ENCODE measurements at regions not wholly inside any gene's neighbourhood (a gene's known extent, or its start where the extent isn't known, plus 50 kb on each side); places are given as distances from the start of the nearest gene placed in this dataset.

DNA sequence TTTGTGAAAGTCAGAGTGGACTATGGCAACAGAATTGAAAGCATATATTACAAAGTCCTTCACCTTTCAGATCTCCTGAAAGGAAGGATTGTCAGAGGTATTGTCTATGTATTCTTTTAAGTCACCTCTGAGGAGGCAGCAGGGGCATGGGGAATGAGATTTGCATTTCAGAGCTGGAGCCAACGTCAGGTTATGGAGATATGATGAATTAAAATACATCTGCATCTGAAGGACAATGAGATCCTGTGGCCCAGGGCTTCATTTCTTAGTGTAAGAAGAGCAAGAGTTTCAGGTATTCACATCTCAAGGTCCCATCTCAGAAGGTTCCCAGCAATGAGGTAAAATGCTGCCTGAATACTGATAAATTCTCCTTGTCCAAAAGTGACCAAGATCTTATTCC lies 695.8 kb downstream of the TUSC7 start:
- Mint-ChIP-seq H3K27ac (no peak overlapping the region), H3K4me1 (no peaks in the 10 kb centered on the region), H3K27me3 (no peaks in the 10 kb centered on the region), H3K4me3 (no peak overlapping the region), H3K36me3 (ENCODE audit: low read depth) (no peaks in the 10 kb centered on the region)
- ATAC-seq = no peak
- no peak for DNase-seq
- no peaks in the 10 kb centered on the region for H3K9me3 ChIP-seq (ENCODE audit: control insufficient read depth, low read length, poor library complexity, severe bottlenecking)

DNA sequence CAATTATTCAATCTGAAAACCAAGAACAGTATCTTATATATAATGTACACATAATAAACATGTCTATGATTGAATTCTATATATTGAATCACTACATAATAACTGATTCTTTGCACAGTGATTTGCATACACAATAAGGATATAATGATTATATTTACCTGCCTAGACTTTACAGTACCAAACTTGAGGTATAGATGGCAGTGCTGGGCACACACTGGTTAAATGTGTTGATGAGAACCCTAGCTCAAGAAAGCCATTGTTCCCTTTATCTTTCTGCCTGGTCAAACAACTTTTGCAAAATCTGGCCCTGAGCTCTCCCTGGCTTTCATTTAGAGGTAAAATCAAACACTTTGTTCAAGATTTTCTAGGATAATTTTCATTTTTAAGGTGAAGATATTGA lies 697.7 kb downstream of the TUSC7 start:
- no peaks in the 10 kb centered on the region for H3K27me3 Mint-ChIP-seq
- H3K36me3 Mint-ChIP-seq (ENCODE audit: low read depth) = no peaks in the 10 kb centered on the region
- ATAC-seq (no peak), DNase-seq (no peak)
- H3K9me3 ChIP-seq (ENCODE audit: control insufficient read depth, low read length, poor library complexity, severe bottlenecking) = no peaks in the 10 kb centered on the region
- H3K4me1 Mint-ChIP-seq = no peaks in the 10 kb centered on the region
- H3K4me3 Mint-ChIP-seq = no peak overlapping the region
- no peak overlapping the region for H3K27ac Mint-ChIP-seq

DNA sequence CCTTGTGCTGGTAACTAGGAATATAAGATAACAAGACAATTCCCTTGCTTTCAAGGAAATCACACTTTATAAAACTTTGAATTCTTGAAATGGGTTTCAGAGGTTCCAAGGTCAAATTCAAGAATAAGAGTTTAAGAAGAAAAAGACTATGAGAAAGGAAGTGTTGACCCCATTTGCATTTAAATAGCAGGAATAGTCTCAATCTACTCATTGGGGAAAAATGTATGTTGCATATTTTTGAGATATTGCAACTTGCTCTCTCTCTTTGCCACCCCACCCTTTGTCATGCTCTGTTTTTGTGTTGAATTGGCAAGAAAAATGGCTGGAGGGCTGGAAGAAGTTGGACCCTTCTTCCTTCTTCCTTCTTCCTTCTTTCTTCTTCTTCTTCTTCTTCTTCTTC lies 699.2 kb downstream of the TUSC7 start:
- Mint-ChIP-seq H3K27me3 (no peaks in the 10 kb centered on the region), H3K4me3 (no peak overlapping the region), H3K4me1 (no peaks in the 10 kb centered on the region), H3K27ac (no peak overlapping the region), H3K36me3 (ENCODE audit: low read depth) (no peaks in the 10 kb centered on the region)
- no peak for DNase-seq
- ATAC-seq = no peak
- H3K9me3 ChIP-seq (ENCODE audit: control insufficient read depth, low read length, poor library complexity, severe bottlenecking) = no peaks in the 10 kb centered on the region

DNA sequence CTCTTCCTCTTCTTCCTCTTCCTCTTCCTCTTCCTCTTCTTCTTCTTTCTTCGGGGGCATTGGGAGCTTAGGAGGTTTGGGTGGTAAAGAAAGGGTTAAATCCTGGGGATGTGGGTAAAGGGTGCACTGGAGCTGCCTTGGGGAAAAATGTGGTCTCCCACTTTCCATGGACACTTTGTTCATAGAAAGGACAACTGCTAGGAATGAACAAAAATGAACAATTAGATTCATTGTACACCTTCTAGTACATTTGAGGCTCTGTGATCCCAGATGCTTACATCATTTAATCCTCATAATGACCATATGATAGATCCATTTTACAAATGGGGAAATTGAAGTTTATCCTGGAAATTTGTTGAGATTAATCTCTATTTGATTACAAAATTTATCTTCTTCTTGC lies 699.7 kb downstream of the TUSC7 start:
- no peaks in the 10 kb centered on the region for H3K4me1 Mint-ChIP-seq
- ATAC-seq = no peak

DNA sequence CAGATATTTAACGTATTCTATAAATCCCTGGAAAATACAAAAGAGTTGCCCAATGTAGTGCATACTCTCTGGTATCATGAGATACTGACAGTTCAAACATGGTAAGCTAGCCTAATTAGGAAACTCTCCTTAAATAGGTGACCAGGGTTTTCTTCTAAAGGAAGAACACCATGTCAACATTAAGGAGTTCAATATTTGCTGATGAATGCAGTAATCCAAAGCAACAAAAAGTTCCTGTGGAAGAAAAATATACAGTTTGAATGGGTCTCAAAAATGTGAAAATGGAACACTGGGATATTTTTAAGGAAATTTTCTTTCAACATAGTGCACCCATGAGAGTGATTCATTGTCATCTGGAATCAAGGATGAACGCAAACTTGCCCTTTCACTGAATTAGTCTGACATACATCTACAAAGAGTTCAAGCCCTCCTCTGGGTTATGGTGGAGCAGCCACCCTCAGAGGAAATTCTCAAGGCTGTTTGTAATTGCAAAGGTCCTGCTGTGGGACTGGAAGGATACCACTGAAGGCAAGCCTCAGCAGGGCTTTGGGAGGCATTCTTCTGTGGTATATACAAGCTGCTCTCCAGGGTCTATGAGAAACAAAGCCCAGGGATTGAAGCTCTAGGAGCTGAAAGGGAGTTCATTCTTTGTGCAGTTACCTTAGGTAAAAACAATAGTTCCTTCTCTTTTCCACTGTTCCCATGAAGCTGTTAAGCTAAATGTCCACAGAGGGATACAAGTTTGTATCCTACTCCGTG lies 700.3 kb downstream of the TUSC7 start:
- no peaks in the 10 kb centered on the region for H3K4me1 Mint-ChIP-seq
- H3K9me3 ChIP-seq (ENCODE audit: control insufficient read depth, low read length, poor library complexity, severe bottlenecking) = no peaks in the 10 kb centered on the region
- ATAC-seq = no peak
- no peaks in the 10 kb centered on the region for H3K36me3 Mint-ChIP-seq (ENCODE audit: low read depth)
- H3K27me3 Mint-ChIP-seq = no peaks in the 10 kb centered on the region
- H3K27ac Mint-ChIP-seq = no peak overlapping the region
- no peak for DNase-seq
- H3K4me3 Mint-ChIP-seq = no peak overlapping the region

More for the DNA sequence above, 699.7 kb downstream of the TUSC7 start:
- Mint-ChIP-seq H3K27me3 (no peaks in the 10 kb centered on the region), H3K36me3 (ENCODE audit: low read depth) (no peaks in the 10 kb centered on the region), H3K27ac (no peak overlapping the region), H3K4me3 (no peak overlapping the region)
- DNase-seq = no peak
- no peaks in the 10 kb centered on the region for H3K9me3 ChIP-seq (ENCODE audit: control insufficient read depth, low read length, poor library complexity, severe bottlenecking)

DNA sequence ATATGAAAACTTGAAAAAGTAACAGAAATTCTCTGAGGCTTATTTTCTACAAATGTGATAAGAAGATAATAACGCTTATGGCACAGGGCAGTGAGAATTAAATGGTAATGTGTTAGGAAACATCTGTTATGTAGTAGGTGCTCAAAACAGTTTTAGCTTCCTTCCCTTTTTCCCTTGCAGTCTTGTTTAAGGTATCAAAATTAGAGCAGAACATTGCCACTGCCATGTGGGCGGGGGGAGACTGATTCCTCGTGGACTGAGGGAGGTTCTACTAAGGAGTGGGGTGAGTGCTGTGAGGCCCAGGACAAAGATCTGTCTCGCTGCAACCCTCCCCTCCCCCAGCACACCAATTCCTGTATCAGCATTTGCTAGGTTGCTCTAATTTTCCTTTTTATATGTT lies 702.4 kb downstream of the TUSC7 start:
- ATAC-seq (no peak), DNase-seq (no peak)
- no peaks in the 10 kb centered on the region for H3K27me3 Mint-ChIP-seq
- no peaks in the 10 kb centered on the region for H3K4me1 Mint-ChIP-seq
- no peaks in the 10 kb centered on the region for H3K9me3 ChIP-seq (ENCODE audit: control insufficient read depth, low read length, poor library complexity, severe bottlenecking)
- H3K36me3 Mint-ChIP-seq (ENCODE audit: low read depth) = no peaks in the 10 kb centered on the region
- no peak overlapping the region for H3K27ac Mint-ChIP-seq
- no peak overlapping the region for H3K4me3 Mint-ChIP-seq

DNA sequence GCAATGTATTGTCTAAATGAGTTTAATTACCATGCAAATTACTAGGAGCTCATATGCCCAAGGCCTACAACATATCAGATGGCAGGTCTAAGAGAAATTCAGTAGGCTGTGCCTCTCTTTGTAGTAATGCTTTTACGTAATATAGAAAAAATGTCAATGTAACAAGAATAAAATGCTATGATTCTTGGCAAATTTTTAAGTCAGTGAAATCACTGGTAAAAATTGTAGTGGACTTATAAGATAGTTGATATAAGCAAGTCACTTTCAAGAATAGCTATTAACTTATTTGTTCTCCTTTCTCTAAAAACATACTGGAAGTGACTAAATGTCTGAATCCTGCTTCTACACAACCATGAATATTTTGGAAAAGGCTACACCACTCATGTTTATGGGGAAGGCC lies 707.8 kb downstream of the TUSC7 start:
- DNase-seq (no peak), ATAC-seq (no peak)
- Mint-ChIP-seq H3K27me3 (no peaks in the 10 kb centered on the region), H3K4me1 (no peaks in the 10 kb centered on the region), H3K4me3 (no peak overlapping the region), H3K36me3 (ENCODE audit: low read depth) (no peaks in the 10 kb centered on the region), H3K27ac (no peak overlapping the region)
- H3K9me3 ChIP-seq (ENCODE audit: control insufficient read depth, low read length, poor library complexity, severe bottlenecking) = no peaks in the 10 kb centered on the region

DNA sequence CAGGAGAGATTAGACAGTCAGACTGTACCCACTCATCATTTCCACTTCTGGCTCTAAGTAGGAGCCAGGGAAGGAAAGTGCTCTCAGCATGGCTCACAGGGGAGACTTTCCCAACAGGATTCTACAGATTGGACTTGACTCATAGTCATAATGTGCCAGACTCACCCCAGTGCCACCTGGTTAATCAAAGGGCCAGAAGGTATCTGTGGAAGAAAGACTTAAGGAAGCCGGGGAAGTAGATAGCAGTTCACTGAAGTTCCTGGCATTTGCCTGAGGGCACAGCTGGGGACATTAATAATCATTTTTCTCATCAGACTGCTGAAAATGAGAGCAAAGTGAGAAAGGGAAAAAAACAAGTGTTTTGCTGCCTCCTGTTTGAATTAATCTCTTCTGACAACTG lies 717.5 kb downstream of the TUSC7 start:
- no peak for DNase-seq

DNA sequence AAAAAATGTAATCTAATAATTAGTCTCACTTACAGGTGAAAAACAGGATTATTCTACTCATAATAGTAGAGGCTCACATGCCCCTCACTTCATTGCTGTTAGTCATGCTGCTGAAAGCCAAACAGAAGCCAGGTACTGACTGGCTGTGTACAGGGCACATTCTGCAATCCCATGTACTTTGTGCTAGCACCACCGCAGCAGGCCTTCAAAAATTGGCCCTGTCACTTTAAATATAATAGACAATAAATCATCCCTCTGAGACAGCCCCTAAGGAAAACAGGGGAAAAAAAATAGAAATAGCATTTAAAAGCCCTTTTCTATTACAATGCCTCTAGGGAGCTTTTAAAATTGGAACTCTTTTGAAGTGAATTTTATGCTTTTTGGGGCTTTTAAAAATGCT lies 723.8 kb downstream of the TUSC7 start:
- DNase-seq = no peak
- no peak for ATAC-seq
- H3K4me1 Mint-ChIP-seq = no peaks in the 10 kb centered on the region
- H3K27ac Mint-ChIP-seq = no peak overlapping the region
- H3K9me3 ChIP-seq (ENCODE audit: control insufficient read depth, low read length, poor library complexity, severe bottlenecking) = no peaks in the 10 kb centered on the region
- no peak overlapping the region for H3K4me3 Mint-ChIP-seq
- H3K27me3 Mint-ChIP-seq = no peaks in the 10 kb centered on the region
- H3K36me3 Mint-ChIP-seq (ENCODE audit: low read depth) = no peaks in the 10 kb centered on the region

More for the DNA sequence above, 717.5 kb downstream of the TUSC7 start:
- no peaks in the 10 kb centered on the region for H3K9me3 ChIP-seq (ENCODE audit: control insufficient read depth, low read length, poor library complexity, severe bottlenecking)
- no peak for ATAC-seq
- Mint-ChIP-seq H3K27me3 (no peaks in the 10 kb centered on the region), H3K27ac (no peak overlapping the region), H3K4me1 (no peaks in the 10 kb centered on the region), H3K4me3 (no peak overlapping the region), H3K36me3 (ENCODE audit: low read depth) (no peaks in the 10 kb centered on the region)

DNA sequence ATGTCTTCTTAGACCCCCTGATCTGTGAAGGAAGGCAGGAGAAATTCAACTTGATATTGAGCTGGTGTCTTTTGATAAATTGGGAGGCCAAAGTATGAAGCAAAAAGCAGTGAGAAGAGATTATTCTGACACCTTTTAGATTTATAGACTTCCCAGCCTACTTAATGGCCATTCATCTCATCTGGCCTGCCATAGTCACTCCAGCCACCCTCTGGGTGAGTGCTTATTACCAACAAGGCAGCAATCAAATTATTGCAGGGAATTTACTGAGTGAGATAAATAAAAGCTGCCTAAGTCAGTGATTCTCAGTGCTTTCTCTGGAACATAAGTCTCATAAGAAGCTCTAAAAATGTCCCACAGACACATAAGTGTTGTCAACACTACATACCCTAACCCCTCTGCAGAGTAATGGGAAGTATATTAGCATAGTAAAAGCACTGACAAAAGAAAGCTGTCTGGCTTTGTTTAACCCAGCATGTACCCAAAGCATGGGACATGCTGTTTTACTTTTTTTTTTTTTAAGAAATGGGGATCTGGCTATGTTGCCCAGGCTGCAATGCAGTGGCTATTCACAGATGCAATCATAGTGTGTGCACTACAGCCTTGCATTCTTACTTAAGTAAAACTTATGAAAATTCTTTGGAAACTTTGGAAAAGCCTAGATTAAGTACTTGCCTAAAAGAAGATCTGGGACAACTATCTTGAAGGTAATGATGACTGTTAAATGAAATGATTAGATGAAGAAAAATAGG lies 725.3 kb downstream of the TUSC7 start:
- no peak for ATAC-seq

DNA sequence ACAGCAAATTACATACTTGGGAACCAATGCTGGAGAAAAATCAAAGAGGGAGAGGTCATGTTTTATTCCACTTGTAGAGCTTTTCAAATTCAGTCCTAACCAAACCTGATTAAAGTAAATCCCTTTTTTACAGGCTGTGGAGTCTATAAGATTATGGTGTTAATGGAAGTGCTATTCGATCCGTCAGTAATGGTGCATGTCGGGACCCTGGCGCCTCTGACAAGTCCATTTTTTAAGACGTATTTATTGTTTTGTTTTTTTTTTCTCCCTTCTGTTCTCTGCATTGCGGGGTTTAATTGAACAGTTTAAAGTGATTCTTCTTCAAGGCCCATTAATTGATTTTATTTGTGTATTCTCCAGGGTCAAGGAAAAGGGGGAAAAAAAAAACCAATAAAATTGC lies 725.9 kb downstream of the TUSC7 start:
- Mint-ChIP-seq H3K36me3 (ENCODE audit: low read depth) (no peaks in the 10 kb centered on the region), H3K4me1 (no peaks in the 10 kb centered on the region), H3K27me3 (no peaks in the 10 kb centered on the region), H3K4me3 (no peak overlapping the region), H3K27ac (no peak overlapping the region)
- H3K9me3 ChIP-seq (ENCODE audit: control insufficient read depth, low read length, poor library complexity, severe bottlenecking) = no peaks in the 10 kb centered on the region
- ATAC-seq (no peak), DNase-seq (no peak)

More for the DNA sequence above, 725.3 kb downstream of the TUSC7 start:
- Mint-ChIP-seq H3K4me1 (no peaks in the 10 kb centered on the region), H3K4me3 (no peak overlapping the region), H3K27me3 (no peaks in the 10 kb centered on the region), H3K36me3 (ENCODE audit: low read depth) (no peaks in the 10 kb centered on the region), H3K27ac (no peak overlapping the region)
- no peaks in the 10 kb centered on the region for H3K9me3 ChIP-seq (ENCODE audit: control insufficient read depth, low read length, poor library complexity, severe bottlenecking)
- DNase-seq = no peak

DNA sequence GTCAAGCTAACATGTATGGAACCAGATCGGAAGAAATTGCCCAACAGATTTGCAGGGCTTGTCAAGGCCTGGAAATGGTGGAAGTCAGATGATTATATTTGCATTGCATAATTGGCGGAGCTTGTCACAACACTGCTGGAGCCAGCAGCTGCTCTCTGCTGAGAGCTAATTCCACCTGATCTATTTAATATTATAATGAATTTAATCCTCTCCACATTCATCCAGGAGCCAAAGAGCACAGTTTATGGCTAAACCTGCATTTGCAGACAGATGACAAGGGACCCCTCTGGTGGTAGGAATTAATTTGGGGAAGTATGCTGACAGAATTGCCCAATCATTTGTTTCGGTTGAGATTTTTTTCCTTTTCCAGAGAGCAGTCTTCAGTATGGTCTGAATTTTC lies 730.2 kb downstream of the TUSC7 start:
- ATAC-seq (no peak), DNase-seq (no peak)
- H3K27ac Mint-ChIP-seq = no peak overlapping the region
- no peaks in the 10 kb centered on the region for H3K27me3 Mint-ChIP-seq
- H3K4me1 Mint-ChIP-seq = no peaks in the 10 kb centered on the region
- no peak overlapping the region for H3K4me3 Mint-ChIP-seq
- H3K36me3 Mint-ChIP-seq (ENCODE audit: low read depth) = no peaks in the 10 kb centered on the region
- H3K9me3 ChIP-seq (ENCODE audit: control insufficient read depth, low read length, poor library complexity, severe bottlenecking) = no peaks in the 10 kb centered on the region

DNA sequence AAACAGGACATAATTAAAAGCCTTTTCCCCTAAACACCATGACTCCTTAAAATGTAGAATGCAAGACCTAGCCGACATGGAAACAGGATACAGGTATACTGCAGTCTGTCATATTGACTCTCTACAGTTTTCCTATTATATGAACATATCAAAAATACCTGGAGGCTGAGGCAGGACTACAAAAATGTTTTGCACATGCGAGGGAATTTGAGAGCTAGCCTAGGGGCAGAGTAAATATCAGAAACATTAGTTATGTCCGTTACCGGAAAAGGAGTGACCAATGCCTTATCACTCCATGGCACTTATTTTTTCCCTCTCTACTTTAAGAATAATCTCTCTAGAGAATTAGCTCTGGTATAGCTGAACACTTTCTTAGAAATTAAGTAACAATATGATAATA lies 732.3 kb downstream of the TUSC7 start:
- ATAC-seq = no peak
- H3K4me1 Mint-ChIP-seq = no peaks in the 10 kb centered on the region
- no peaks in the 10 kb centered on the region for H3K27me3 Mint-ChIP-seq
- DNase-seq = no peak
- H3K36me3 Mint-ChIP-seq (ENCODE audit: low read depth) = no peaks in the 10 kb centered on the region
- no peak overlapping the region for H3K27ac Mint-ChIP-seq
- no peak overlapping the region for H3K4me3 Mint-ChIP-seq
- H3K9me3 ChIP-seq (ENCODE audit: control insufficient read depth, low read length, poor library complexity, severe bottlenecking) = no peaks in the 10 kb centered on the region

DNA sequence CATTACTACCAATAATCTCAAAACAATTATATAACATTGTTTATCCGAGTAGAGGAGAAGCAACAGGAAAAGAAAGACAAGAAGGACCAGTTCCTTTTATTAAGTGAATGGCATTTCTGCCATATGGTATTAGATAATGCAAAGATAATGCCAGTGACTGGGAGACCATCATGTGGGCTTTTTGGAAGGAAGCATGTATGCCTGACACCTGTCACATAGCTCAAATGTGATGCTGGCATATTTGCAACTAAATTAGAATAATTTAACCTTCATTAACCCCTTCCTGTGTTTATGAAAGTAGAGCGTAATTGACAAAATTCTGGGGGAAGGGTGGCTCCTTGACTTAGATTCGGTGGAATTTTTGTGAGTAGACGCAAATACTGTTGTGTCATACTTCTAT lies 733.0 kb downstream of the TUSC7 start:
- H3K4me1 Mint-ChIP-seq = no peaks in the 10 kb centered on the region
- DNase-seq = no peak
- no peak overlapping the region for H3K4me3 Mint-ChIP-seq
- no peaks in the 10 kb centered on the region for H3K36me3 Mint-ChIP-seq (ENCODE audit: low read depth)
- ATAC-seq = no peak
- no peaks in the 10 kb centered on the region for H3K27me3 Mint-ChIP-seq
- no peaks in the 10 kb centered on the region for H3K9me3 ChIP-seq (ENCODE audit: control insufficient read depth, low read length, poor library complexity, severe bottlenecking)
- no peak overlapping the region for H3K27ac Mint-ChIP-seq
